Kidney capillary endothelial cell (primary cell): ENCODE measurements at regions not wholly inside any gene's neighbourhood (a gene's known extent, or its start where the extent isn't known, plus 50 kb on each side); places are given as distances from the start of the nearest gene placed in this dataset.
"Not testable (repeated sequence)": the region's sequence is repeated elsewhere in the genome, so short reads cannot be mapped to it uniquely, and the experiment has no call there.

Experiments used
- DNase-seq: peaks from one replicate; pipeline ENCODE4 v3.0.0-alpha.2; 2018; ENCODE audit warnings: low spot score

- not testable (repeated sequence) for DNase-seq
Measured at GRCh38 chr1:29997818-29998217, 725.6 kb downstream of the MATN1 start.

GRCh38 chr1:29993950-29994349 lies 729.4 kb downstream of the MATN1 start:
- DNase-seq: no peak

- no peak for DNase-seq
Measured at GRCh38 chr1:29991815-29992214, 731.6 kb downstream of the MATN1 start.

GRCh38 chr1:29991025-29991424 lies 732.4 kb downstream of the MATN1 start:
- DNase-seq: no peak

- no peak for DNase-seq
Measured at GRCh38 chr1:29990304-29990703, 733.1 kb downstream of the MATN1 start.

GRCh38 chr1:29986986-29987385 lies 736.4 kb downstream of the MATN1 start:
- DNase-seq: no peak

GRCh38 chr1:29985606-29985945 lies 737.8 kb downstream of the MATN1 start:
- no peak for DNase-seq

GRCh38 chr1:29984862-29985605 lies 738.4 kb downstream of the MATN1 start:
- peak; percentile 33 for DNase-seq

GRCh38 chr1:29984166-29984861 lies 739.1 kb downstream of the MATN1 start:
- DNase-seq: peak; percentile 92

GRCh38 chr1:29983321-29983720 lies 740.1 kb downstream of the MATN1 start:
- no peak for DNase-seq

- no peak for DNase-seq
Measured at GRCh38 chr1:29981586-29982239, 741.7 kb downstream of the MATN1 start.

GRCh38 chr1:29977550-29977949 lies 741.2 kb downstream of the PTPRU start:
- no peak for DNase-seq

- peak; percentile 30 for DNase-seq
Measured at GRCh38 chr1:29975036-29975694, 738.8 kb downstream of the PTPRU start.

- DNase-seq: peak; percentile 99
Measured at GRCh38 chr1:29974316-29974724, 738.0 kb downstream of the PTPRU start.

- DNase-seq: no peak
Measured at GRCh38 chr1:29973406-29973805, 737.1 kb downstream of the PTPRU start.

- no peak for DNase-seq
Measured at GRCh38 chr1:29972421-29973053, 736.2 kb downstream of the PTPRU start.

- DNase-seq: no peak
Measured at GRCh38 chr1:29971703-29972102, 735.4 kb downstream of the PTPRU start.

- DNase-seq: no peak
Measured at GRCh38 chr1:29970747-29971325, 734.5 kb downstream of the PTPRU start.

- DNase-seq: no peak
Measured at GRCh38 chr1:29969576-29969975, 733.3 kb downstream of the PTPRU start.

GRCh38 chr1:29967261-29967660 lies 730.9 kb downstream of the PTPRU start:
- no peak for DNase-seq

GRCh38 chr1:29966526-29967045 lies 730.3 kb downstream of the PTPRU start:
- no peak for DNase-seq
